ENCODE measurements at regions not wholly inside any gene's neighbourhood (a gene's known extent, or its start where the extent isn't known, plus 50 kb on each side); places are given as distances from the start of the nearest gene placed in this dataset.

DNA sequence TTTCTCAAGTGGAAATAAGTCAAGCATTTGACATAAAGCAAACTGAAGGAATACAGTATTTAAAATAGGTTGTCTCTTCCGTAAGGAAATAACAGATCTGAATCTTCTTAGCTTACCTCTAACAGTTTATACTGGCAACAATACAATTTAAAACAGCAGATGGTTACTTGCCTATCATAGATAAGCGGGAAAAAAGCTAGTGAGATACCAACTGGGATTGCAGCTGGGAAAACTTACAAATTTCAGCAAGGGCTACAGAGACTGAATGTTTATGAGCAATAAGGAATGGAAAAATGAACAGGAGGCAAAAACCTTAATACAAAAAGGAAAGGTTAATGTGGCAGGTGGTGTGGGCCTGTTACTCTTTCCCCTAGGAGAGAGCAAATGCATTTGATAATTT lies 220.0 kb downstream of the RASSF9 start:
- TF ChIP-seq EZH2 (optimal IDR thresholded peaks at IDR 0.05; ENCODE audit: low read depth, low read length) = no peak
- TF ChIP-seq, protein P1, sequence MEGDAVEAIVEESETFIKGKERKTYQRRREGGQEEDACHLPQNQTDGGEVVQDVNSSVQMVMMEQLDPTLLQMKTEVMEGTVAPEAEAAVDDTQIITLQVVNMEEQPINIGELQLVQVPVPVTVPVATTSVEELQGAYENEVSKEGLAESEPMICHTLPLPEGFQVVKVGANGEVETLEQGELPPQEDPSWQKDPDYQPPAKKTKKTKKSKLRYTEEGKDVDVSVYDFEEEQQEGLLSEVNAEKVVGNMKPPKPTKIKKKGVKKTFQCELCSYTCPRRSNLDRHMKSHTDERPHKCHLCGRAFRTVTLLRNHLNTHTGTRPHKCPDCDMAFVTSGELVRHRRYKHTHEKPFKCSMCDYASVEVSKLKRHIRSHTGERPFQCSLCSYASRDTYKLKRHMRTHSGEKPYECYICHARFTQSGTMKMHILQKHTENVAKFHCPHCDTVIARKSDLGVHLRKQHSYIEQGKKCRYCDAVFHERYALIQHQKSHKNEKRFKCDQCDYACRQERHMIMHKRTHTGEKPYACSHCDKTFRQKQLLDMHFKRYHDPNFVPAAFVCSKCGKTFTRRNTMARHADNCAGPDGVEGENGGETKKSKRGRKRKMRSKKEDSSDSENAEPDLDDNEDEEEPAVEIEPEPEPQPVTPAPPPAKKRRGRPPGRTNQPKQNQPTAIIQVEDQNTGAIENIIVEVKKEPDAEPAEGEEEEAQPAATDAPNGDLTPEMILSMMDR (IDR thresholded peaks at IDR 0.05; ENCODE audit: low read length) = no peak
- no peak for TF ChIP-seq EZH2phosphoT487 (IDR thresholded peaks at IDR 0.05; ENCODE audit: low read length)
- H3K9me3 ChIP-seq (replicated peaks; ENCODE audit: insufficient read depth, low read length) = no peaks in the 10 kb centered on the region
- H3K4me2 ChIP-seq (ENCODE audit: low read depth, low read length) = no peak overlapping the region
- H4K20me1 ChIP-seq (ENCODE audit: insufficient read depth, low read length) = no peaks in the 10 kb centered on the region
- no peaks in the 10 kb centered on the region for H3K4me1 ChIP-seq (ENCODE audit: low read length)
- H3F3A ChIP-seq (ENCODE audit: insufficient read depth, low read length) = no peaks in the 10 kb centered on the region
- no peak for DNase-seq
- H2AFZ ChIP-seq (ENCODE audit: low read length) = no peak overlapping the region
- no peak overlapping the region for H3K27ac ChIP-seq (ENCODE audit: low read length)
- no peaks in the 10 kb centered on the region for H3K9me2 ChIP-seq (replicated peaks; ENCODE audit: insufficient read depth, low read length)
- H3K27me3 ChIP-seq (replicated peaks; ENCODE audit: insufficient read depth, low read length) = no peaks in the 10 kb centered on the region
- H3K36me3 ChIP-seq (replicated peaks; ENCODE audit: insufficient read depth, low read length) = no peaks in the 10 kb centered on the region
- H3K9ac ChIP-seq (ENCODE audit: low read length) = no peak overlapping the region
- no peaks in the 10 kb centered on the region for H3K79me2 ChIP-seq (ENCODE audit: low read length)
- H3K4me3 ChIP-seq (ENCODE audit: low read length) = no peak overlapping the region

DNA sequence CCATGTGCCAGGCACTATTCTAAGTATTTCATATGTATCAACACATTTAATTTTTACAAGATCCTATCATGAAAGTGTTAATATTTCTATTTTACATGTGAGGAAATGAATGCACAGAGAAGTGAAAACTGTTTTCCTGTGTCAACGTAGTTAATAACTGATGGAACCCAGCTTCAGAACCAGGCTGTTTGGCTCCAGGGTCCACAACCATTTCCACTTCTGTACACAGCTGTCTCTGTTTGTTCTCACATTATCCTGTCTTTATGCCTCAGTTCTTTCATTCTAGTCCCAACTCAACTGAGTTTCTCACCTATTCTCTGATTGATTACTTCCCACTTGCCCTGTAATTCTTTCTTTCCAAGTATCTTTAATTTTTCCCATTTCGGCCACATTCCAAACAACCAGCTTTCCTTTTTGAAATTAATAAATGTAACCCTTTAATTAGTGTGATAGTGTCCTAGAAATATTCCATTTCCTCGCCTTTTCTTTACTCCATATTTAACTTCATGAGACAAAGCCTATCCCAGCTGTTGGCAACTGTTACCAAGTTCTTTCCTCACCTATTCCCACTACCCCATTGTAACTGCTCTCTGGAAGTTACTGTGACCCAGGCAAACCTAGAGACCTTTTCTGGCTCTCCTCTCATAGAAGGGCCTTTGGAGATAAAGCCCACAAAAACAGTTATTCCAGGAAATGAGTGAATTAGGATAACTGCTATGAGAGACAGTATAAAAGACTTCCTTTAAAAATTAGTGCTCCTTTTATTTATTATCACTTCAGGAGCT lies 218.7 kb downstream of the RASSF9 start:
- no peak overlapping the region for H3K9ac ChIP-seq (ENCODE audit: low read length)
- no peaks in the 10 kb centered on the region for H3F3A ChIP-seq (ENCODE audit: insufficient read depth, low read length)
- no peaks in the 10 kb centered on the region for H3K9me3 ChIP-seq (replicated peaks; ENCODE audit: insufficient read depth, low read length)
- H4K20me1 ChIP-seq (ENCODE audit: insufficient read depth, low read length) = no peaks in the 10 kb centered on the region
- TF ChIP-seq EZH2 (optimal IDR thresholded peaks at IDR 0.05; ENCODE audit: low read depth, low read length) = no peak
- TF ChIP-seq EZH2phosphoT487 (IDR thresholded peaks at IDR 0.05; ENCODE audit: low read length) = no peak
- TF ChIP-seq, protein P1 (IDR thresholded peaks at IDR 0.05; ENCODE audit: low read length) = no peak
- H3K36me3 ChIP-seq (replicated peaks; ENCODE audit: insufficient read depth, low read length) = no peaks in the 10 kb centered on the region
- no peak overlapping the region for H3K27ac ChIP-seq (ENCODE audit: low read length)
- H3K4me3 ChIP-seq (ENCODE audit: low read length) = no peak overlapping the region
- H3K4me1 ChIP-seq (ENCODE audit: low read length) = no peaks in the 10 kb centered on the region
- no peak for DNase-seq
- H2AFZ ChIP-seq (ENCODE audit: low read length) = no peak overlapping the region
- no peaks in the 10 kb centered on the region for H3K9me2 ChIP-seq (replicated peaks; ENCODE audit: insufficient read depth, low read length)
- H3K79me2 ChIP-seq (ENCODE audit: low read length) = no peaks in the 10 kb centered on the region
- H3K27me3 ChIP-seq (replicated peaks; ENCODE audit: insufficient read depth, low read length) = no peaks in the 10 kb centered on the region
- no peak overlapping the region for H3K4me2 ChIP-seq (ENCODE audit: low read depth, low read length)

DNA sequence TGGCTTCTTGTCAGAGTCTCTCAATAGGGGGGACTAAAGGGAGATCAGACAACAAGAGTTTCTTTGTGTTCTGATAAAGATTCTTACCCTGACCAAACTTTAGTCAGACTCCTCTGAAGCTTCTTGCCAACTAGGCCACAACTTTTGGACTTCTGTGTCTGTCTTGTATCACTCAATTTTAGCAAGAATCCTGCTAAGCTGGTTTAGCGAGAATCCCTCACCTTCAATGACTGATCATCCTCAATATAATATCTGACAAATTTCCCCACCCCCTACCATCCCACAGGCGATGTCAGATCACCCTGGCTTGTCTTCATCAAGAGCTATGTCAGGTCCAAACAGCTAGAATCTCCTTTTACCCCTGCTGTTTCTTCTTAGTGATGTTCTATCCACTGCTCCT lies 215.2 kb downstream of the RASSF9 start:
- no peaks in the 10 kb centered on the region for H3K4me1 ChIP-seq (ENCODE audit: low read length)
- no peaks in the 10 kb centered on the region for H3K9me2 ChIP-seq (replicated peaks; ENCODE audit: insufficient read depth, low read length)
- H3K9ac ChIP-seq (ENCODE audit: low read length) = no peak overlapping the region
- DNase-seq = no peak
- H4K20me1 ChIP-seq (ENCODE audit: insufficient read depth, low read length) = no peaks in the 10 kb centered on the region
- H3K27me3 ChIP-seq (replicated peaks; ENCODE audit: insufficient read depth, low read length) = no peaks in the 10 kb centered on the region
- no peak overlapping the region for H3K27ac ChIP-seq (ENCODE audit: low read length)
- TF ChIP-seq, protein P1 (IDR thresholded peaks at IDR 0.05; ENCODE audit: low read length) = no peak
- TF ChIP-seq EZH2phosphoT487 (IDR thresholded peaks at IDR 0.05; ENCODE audit: low read length) (no peak), EZH2 (optimal IDR thresholded peaks at IDR 0.05; ENCODE audit: low read depth, low read length) (no peak)
- H3K9me3 ChIP-seq (replicated peaks; ENCODE audit: insufficient read depth, low read length) = no peaks in the 10 kb centered on the region
- no peaks in the 10 kb centered on the region for H3K79me2 ChIP-seq (ENCODE audit: low read length)
- H3F3A ChIP-seq (ENCODE audit: insufficient read depth, low read length) = no peaks in the 10 kb centered on the region
- no peak overlapping the region for H2AFZ ChIP-seq (ENCODE audit: low read length)
- H3K36me3 ChIP-seq (replicated peaks; ENCODE audit: insufficient read depth, low read length) = no peaks in the 10 kb centered on the region
- H3K4me3 ChIP-seq (ENCODE audit: low read length) = no peak overlapping the region
- no peak overlapping the region for H3K4me2 ChIP-seq (ENCODE audit: low read depth, low read length)
